GM23338 (cell line): ENCODE measurements at regions not wholly inside any gene's neighbourhood (a gene's known extent, or its start where the extent isn't known, plus 50 kb on each side); places are given as distances from the start of the nearest gene placed in this dataset.

Experiments
- ATAC-seq: fragments of 200-7000 bp; cut with Tn5 transposase; 3 replicates; pipeline ENCODE4 v1.9.1; 2020
- DNase-seq: peaks from one replicate; pipeline ENCODE4 v3.0.0-alpha.2; 2015; ENCODE audit warnings: low spot score
- H2AFZ ChIP-seq: fragments of 200-600 bp; sonication (generic); 2 replicates; pipeline ENCODE4 v1.8.0; 2016; ENCODE audit warnings: antibody characterized with exemption, mild to moderate bottlenecking, moderate library complexity
- H3F3A ChIP-seq: fragments of 200-600 bp; sonication (generic); replicated peaks from 2 replicates; pipeline ENCODE4 v1.8.0; 2017; ENCODE audit warnings: antibody characterized with exemption, mixed run types, low read depth
- H3K27ac ChIP-seq: fragments of 200-600 bp; sonication (generic); 2 replicates; pipeline ENCODE4 v1.6.1; 2016; ENCODE audit warnings: low read depth
- H3K27me3 ChIP-seq: fragments of 200-600 bp; sonication (generic); 2 replicates; pipeline ENCODE4 v1.8.0; 2016; ENCODE audit warnings: mild to moderate bottlenecking, mixed run types, moderate library complexity; ENCODE audit not compliant: insufficient read depth
- H3K36me3 ChIP-seq: fragments of 200-600 bp; sonication (generic); 2 replicates; pipeline ENCODE4 v1.8.0; 2016; ENCODE audit warnings: mild to moderate bottlenecking; ENCODE audit not compliant: insufficient read depth
- H3K4me1 ChIP-seq: fragments of 200-600 bp; sonication (generic); 2 replicates; pipeline ENCODE4 v1.8.0; 2016; ENCODE audit warnings: mild to moderate bottlenecking, moderate library complexity; ENCODE audit not compliant: insufficient read depth
- H3K4me2 ChIP-seq: fragments of 200-600 bp; sonication (generic); 2 replicates; pipeline ENCODE4 v1.7.1; 2017; ENCODE audit warnings: mixed run types
- H3K4me3 ChIP-seq: fragments of 200-600 bp; sonication (generic); 2 replicates; pipeline ENCODE4 v1.6.1; 2016; ENCODE audit warnings: mixed run types
- H3K79me2 ChIP-seq: fragments of 200-600 bp; sonication (generic); replicated peaks from 2 replicates; pipeline ENCODE4 v1.8.0; 2017; ENCODE audit warnings: mild to moderate bottlenecking; ENCODE audit not compliant: insufficient read depth
- H3K9me2 ChIP-seq: fragments of 200-600 bp; sonication (generic); 2 replicates; pipeline ENCODE4 v1.8.0; 2017; ENCODE audit not compliant: insufficient read depth
- H4K20me1 ChIP-seq: fragments of 200-600 bp; sonication (generic); replicated peaks from 2 replicates; pipeline ENCODE4 v1.8.0; 2017; ENCODE audit warnings: mild to moderate bottlenecking; ENCODE audit not compliant: insufficient read depth
- H3K27ac Mint-ChIP-seq: 2 replicates; pipeline ENCODE4 v1.8.0; 2020; ENCODE audit warnings: inconsistent platforms, mild to moderate bottlenecking, moderate library complexity, mixed read lengths
- H3K27me3 Mint-ChIP-seq: 3 replicates; pipeline ENCODE4 v1.8.0; 2022; ENCODE audit warnings: low read depth, mild to moderate bottlenecking, moderate library complexity, mixed read lengths, inconsistent platforms; ENCODE audit not compliant: insufficient read depth, poor library complexity
- H3K36me3 Mint-ChIP-seq: 3 replicates; pipeline ENCODE4 v1.8.0; 2021; ENCODE audit warnings: low read depth, mild to moderate bottlenecking, inconsistent platforms, moderate library complexity, mixed read lengths
- H3K4me1 Mint-ChIP-seq: 3 replicates; pipeline ENCODE4 v1.8.0; 2020; ENCODE audit warnings: mild to moderate bottlenecking, inconsistent platforms, mixed read lengths
- H3K4me3 Mint-ChIP-seq: 3 replicates; pipeline ENCODE4 v1.8.0; 2021; ENCODE audit warnings: moderate library complexity, mild to moderate bottlenecking, inconsistent platforms, mixed read lengths
- H3K9me3 Mint-ChIP-seq: 3 replicates; pipeline ENCODE4 v1.8.0; 2020; ENCODE audit warnings: moderate library complexity, mild to moderate bottlenecking, inconsistent platforms, mixed read lengths
- CREB1 ChIP-seq: fragments of 250-450 bp; sonication (Bioruptor Pico); IDR thresholded peaks from 2 replicates; pipeline ENCODE4 v1.5.0; 2020; ENCODE audit warnings: low read depth, mild to moderate bottlenecking, moderate library complexity
- ETS1 ChIP-seq: IDR thresholded peaks from 2 replicates; pipeline ENCODE4 v1.6.1; 2016; ENCODE audit warnings: antibody characterized with exemption
- EZH2 ChIP-seq: fragments of 200-600 bp; sonication (generic); IDR thresholded peaks from one replicate; pipeline ENCODE4 v1.8.0; 2017; ENCODE audit warnings: antibody characterized with exemption, mild to moderate bottlenecking, low read depth; ENCODE audit not compliant: unreplicated experiment
- EZH2phosphoT487 ChIP-seq: fragments of 200-600 bp; sonication (generic); IDR thresholded peaks from one replicate; pipeline ENCODE4 v1.8.1; 2018; ENCODE audit warnings: antibody characterized with exemption; ENCODE audit not compliant: unreplicated experiment
- NANOG ChIP-seq: IDR thresholded peaks from 2 replicates; pipeline ENCODE4 v1.6.1; 2016; ENCODE audit warnings: antibody characterized with exemption, borderline replicate concordance
- POLR2AphosphoS5 ChIP-seq: IDR thresholded peaks from 2 replicates; pipeline ENCODE4 v1.6.1; 2016; ENCODE audit warnings: antibody characterized with exemption, low read depth
- STAT1 ChIP-seq: IDR thresholded peaks from one replicate; pipeline ENCODE4 v1.6.1; 2016; ENCODE audit warnings: antibody characterized with exemption; ENCODE audit not compliant: unreplicated experiment
- ZNF114 ChIP-seq: fragments of 250-450 bp; sonication (Bioruptor Pico); IDR thresholded peaks from 2 replicates; pipeline ENCODE4 v1.5.0; 2020; ENCODE audit warnings: mild to moderate bottlenecking, moderate library complexity
- TF ChIP-seq, protein P1 (sequence below): fragments of 250-450 bp; sonication (Bioruptor Pico); IDR thresholded peaks from 2 replicates; pipeline ENCODE4 v1.5.0; 2020; ENCODE audit warnings: mild to moderate bottlenecking, moderate library complexity

DNA sequence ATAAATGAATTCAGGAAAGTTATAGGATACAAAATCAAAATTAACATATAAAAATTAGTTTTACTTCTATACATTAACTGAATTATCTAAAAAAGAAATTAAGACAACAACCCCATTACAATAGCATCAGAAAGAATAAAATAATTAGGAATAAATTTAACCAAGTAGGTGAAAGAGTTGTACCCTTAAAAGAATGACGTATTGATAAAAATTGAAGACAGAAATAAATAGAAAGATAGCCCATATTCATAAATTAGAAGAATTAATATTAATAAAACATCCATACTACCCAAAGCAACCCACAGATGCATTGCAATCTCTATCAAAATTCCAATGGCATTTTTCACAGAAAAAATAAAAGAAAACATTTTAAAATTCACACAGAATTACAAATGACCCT is 242.8 kb downstream of the MMUT start (continued):
- TF ChIP-seq, protein P1, sequence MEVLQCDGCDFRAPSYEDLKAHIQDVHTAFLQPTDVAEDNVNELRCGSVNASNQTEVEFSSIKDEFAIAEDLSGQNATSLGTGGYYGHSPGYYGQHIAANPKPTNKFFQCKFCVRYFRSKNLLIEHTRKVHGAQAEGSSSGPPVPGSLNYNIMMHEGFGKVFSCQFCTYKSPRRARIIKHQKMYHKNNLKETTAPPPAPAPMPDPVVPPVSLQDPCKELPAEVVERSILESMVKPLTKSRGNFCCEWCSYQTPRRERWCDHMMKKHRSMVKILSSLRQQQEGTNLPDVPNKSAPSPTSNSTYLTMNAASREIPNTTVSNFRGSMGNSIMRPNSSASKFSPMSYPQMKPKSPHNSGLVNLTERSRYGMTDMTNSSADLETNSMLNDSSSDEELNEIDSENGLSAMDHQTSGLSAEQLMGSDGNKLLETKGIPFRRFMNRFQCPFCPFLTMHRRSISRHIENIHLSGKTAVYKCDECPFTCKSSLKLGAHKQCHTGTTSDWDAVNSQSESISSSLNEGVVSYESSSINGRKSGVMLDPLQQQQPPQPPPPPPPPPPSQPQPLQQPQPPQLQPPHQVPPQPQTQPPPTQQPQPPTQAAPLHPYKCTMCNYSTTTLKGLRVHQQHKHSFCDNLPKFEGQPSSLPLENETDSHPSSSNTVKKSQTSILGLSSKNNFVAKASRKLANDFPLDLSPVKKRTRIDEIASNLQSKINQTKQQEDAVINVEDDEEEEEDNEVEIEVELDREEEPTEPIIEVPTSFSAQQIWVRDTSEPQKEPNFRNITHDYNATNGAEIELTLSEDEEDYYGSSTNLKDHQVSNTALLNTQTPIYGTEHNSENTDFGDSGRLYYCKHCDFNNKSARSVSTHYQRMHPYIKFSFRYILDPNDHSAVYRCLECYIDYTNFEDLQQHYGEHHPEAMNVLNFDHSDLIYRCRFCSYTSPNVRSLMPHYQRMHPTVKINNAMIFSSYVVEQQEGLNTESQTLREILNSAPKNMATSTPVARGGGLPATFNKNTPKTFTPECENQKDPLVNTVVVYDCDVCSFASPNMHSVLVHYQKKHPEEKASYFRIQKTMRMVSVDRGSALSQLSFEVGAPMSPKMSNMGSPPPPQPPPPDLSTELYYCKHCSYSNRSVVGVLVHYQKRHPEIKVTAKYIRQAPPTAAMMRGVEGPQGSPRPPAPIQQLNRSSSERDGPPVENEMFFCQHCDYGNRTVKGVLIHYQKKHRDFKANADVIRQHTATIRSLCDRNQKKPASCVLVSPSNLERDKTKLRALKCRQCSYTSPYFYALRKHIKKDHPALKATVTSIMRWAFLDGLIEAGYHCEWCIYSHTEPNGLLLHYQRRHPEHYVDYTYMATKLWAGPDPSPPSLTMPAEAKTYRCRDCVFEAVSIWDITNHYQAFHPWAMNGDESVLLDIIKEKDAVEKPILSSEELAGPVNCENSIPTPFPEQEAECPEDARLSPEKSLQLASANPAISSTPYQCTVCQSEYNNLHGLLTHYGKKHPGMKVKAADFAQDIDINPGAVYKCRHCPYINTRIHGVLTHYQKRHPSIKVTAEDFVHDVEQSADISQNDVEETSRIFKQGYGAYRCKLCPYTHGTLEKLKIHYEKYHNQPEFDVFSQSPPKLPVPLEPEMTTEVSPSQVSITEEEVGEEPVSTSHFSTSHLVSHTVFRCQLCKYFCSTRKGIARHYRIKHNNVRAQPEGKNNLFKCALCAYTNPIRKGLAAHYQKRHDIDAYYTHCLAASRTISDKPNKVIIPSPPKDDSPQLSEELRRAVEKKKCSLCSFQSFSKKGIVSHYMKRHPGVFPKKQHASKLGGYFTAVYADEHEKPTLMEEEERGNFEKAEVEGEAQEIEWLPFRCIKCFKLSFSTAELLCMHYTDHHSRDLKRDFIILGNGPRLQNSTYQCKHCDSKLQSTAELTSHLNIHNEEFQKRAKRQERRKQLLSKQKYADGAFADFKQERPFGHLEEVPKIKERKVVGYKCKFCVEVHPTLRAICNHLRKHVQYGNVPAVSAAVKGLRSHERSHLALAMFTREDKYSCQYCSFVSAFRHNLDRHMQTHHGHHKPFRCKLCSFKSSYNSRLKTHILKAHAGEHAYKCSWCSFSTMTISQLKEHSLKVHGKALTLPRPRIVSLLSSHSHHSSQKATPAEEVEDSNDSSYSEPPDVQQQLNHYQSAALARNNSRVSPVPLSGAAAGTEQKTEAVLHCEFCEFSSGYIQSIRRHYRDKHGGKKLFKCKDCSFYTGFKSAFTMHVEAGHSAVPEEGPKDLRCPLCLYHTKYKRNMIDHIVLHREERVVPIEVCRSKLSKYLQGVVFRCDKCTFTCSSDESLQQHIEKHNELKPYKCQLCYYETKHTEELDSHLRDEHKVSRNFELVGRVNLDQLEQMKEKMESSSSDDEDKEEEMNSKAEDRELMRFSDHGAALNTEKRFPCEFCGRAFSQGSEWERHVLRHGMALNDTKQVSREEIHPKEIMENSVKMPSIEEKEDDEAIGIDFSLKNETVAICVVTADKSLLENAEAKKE (CRISPR knock-in tag) = no peak
- TF ChIP-seq ETS1 (no peak), NANOG (no peak)

DNA sequence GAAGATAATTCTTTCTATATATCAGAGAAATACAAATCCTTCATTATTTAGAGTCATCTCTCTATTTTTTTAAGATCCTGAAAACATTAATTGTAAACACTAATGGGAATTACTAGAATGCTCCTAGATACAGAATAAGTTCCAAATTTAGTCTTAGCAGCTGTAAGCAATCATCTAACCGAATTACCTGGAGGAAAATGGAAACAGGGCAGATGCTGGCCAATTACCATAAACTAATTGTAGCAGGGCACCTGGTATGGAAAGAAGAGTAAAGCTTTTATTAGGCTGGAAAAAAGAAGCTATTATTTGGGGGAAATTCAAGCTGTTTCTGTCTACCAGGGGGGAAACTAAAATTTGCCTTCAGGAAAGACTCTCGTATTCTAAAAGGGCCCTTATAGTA is 257.5 kb downstream of the MMUT start:
- Mint-ChIP-seq H3K4me1 (no peaks in the 10 kb centered on the region), H3K27ac (no peak overlapping the region), H3K4me3 (no peak overlapping the region), H3K27me3 (no peaks in the 10 kb centered on the region), H3K36me3 (peaks cover 14% of the 10 kb centered on the region), H3K9me3 (peaks cover 21% of the 10 kb centered on the region)
- DNase-seq (no peak), ATAC-seq (no peak)
- Histone ChIP-seq H3K36me3 (no peaks in the 10 kb centered on the region), H3K27ac (no peak overlapping the region), H3K79me2 (no peaks in the 10 kb centered on the region), H3F3A (no peaks in the 10 kb centered on the region), H3K4me2 (no peak overlapping the region), H3K9me2 (no peaks in the 10 kb centered on the region; the same call in none of the 2 replicates), H2AFZ (no peak overlapping the region), H3K4me3 (no peak overlapping the region), H3K4me1 (no peaks in the 10 kb centered on the region), H4K20me1 (no peaks in the 10 kb centered on the region), H3K27me3 (no peaks in the 10 kb centered on the region)
- no peak for TF ChIP-seq POLR2AphosphoS5
- no peak for TF ChIP-seq NANOG
- no peak for TF ChIP-seq EZH2phosphoT487
- TF ChIP-seq ZNF114 (CRISPR knock-in tag) = no peak
- TF ChIP-seq STAT1 = no peak
- TF ChIP-seq, protein P1 (CRISPR knock-in tag) = no peak
- no peak for TF ChIP-seq CREB1
- TF ChIP-seq EZH2 = no peak
